ENCODE measurements at regions not wholly inside any gene's neighbourhood (a gene's known extent, or its start where the extent isn't known, plus 50 kb on each side); places are given as distances from the start of the nearest gene placed in this dataset.

- Mint-ChIP-seq H3K36me3 (no peaks in the 10 kb centered on the region), H3K9me3 (no peaks in the 10 kb centered on the region), H3K27ac (no peak overlapping the region), H3K27me3 (ENCODE audit: low read depth in 2 of 2) (peaks cover 15 to 26% of the 10 kb centered on the region in 2 donors), H3K4me3 (no peak overlapping the region), H3K4me1 (peaks cover 12 to 27% of the 10 kb centered on the region in 2 donors)
- ATAC-seq (no peak), DNase-seq (no peak)
- H3K4me3 ChIP-seq (ENCODE audit: low read length), result no peak overlapping the region
- H3K4me1 ChIP-seq (ENCODE audit: control insufficient read depth, insufficient read depth, low read length), result peaks cover 8% of the 10 kb centered on the region
- TF ChIP-seq CTCF (IDR thresholded peaks at IDR 0.05), result no peak
- H3K27me3 ChIP-seq (ENCODE audit: control insufficient read depth, insufficient read depth, low read length), result no peaks in the 10 kb centered on the region
- intact Hi-C loops (cut with micrococcal nuclease), result no loop called here
- WGBS (ENCODE audit: insufficient coverage), result 77% methylated on average over 2 of the region's 2 CpGs
- no peak overlapping the region for H3K27ac ChIP-seq (ENCODE audit: low read length)
- no peaks in the 10 kb centered on the region for H3K36me3 ChIP-seq (ENCODE audit: control insufficient read depth, insufficient read depth, low read length)
- no peaks in the 10 kb centered on the region for H3K9me3 ChIP-seq (ENCODE audit: control insufficient read depth, insufficient read depth, low read length)
Measured at GRCh38 chr11:123365955-123366354, 64.1 kb upstream of the GRAMD1B start.

DNA sequence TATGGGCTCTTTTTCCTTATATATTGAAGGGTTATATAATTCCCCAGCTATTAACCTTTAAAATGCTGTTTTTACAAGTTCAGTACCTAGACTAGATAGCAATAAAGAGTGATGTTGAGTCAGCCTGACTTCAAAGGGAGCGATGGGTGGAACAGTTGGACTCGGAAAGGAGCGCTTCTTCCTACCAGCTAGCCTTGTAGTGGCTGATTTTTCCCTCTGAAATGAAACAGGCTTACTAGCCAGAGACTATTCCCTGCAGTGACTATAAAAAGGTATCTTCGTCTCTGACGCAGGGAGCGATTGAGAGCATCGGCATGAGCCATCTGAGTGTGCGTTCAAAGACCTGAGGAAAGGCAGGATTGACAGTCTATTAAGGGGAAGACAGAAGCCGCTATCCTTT is 66.0 kb upstream of the GRAMD1B start:
- ATAC-seq (no peak), DNase-seq (no peak)
- WGBS (ENCODE audit: insufficient coverage), result 97% methylated on average over 9 of the region's 9 CpGs
- H3K27ac Mint-ChIP-seq, result no peak overlapping the region
- H3K36me3 ChIP-seq (ENCODE audit: control insufficient read depth, insufficient read depth, low read length), result no peaks in the 10 kb centered on the region
- peaks cover 2% of the 10 kb centered on the region for H3K27me3 ChIP-seq (ENCODE audit: control insufficient read depth, insufficient read depth, low read length)
- no peaks in the 10 kb centered on the region for H3K9me3 Mint-ChIP-seq
- H3K9me3 ChIP-seq (ENCODE audit: control insufficient read depth, insufficient read depth, low read length), result no peaks in the 10 kb centered on the region
- TF ChIP-seq CTCF (IDR thresholded peaks at IDR 0.05), result no peak
- H3K4me1 ChIP-seq (ENCODE audit: control insufficient read depth, insufficient read depth, low read length), result peaks cover 8% of the 10 kb centered on the region
- no peak overlapping the region for H3K4me3 Mint-ChIP-seq
- H3K27me3 Mint-ChIP-seq (ENCODE audit: low read depth in 2 of 2), result peaks cover 28 to 34% of the 10 kb centered on the region in 2 donors
- H3K27ac ChIP-seq (ENCODE audit: low read length), result no peak overlapping the region
- H3K4me1 Mint-ChIP-seq, result peaks cover 12 to 27% of the 10 kb centered on the region in 2 donors
- H3K4me3 ChIP-seq (ENCODE audit: low read length), result no peak overlapping the region
- intact Hi-C loops (cut with micrococcal nuclease), result no loop called here
- H3K36me3 Mint-ChIP-seq, result no peaks in the 10 kb centered on the region

DNA sequence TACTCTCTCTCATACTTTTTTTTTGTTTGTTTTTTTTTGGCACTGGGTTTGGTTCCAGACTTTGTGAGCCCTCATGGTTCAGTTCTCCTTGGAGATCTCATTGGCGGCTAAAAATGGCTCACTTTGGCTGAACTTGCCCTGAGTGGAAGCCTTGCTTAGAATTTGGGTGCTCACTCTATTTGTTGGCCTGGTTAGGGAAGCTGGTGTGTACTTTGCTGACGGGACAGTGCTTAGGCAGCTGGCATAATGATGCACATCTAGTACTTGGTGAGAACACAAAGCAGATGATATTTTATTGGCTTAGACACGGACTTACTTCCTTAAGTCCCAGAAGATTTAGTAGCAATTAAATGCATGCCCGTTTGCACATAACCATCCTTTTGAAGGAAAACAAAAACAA is 66.5 kb upstream of the GRAMD1B start:
- 76% methylated on average over 4 of the region's 4 CpGs for WGBS (ENCODE audit: insufficient coverage)
- TF ChIP-seq CTCF (IDR thresholded peaks at IDR 0.05), result no peak
- H3K27me3 Mint-ChIP-seq (ENCODE audit: low read depth in 2 of 2), result peaks cover 28 to 37% of the 10 kb centered on the region in 2 donors
- no peak overlapping the region for H3K27ac ChIP-seq (ENCODE audit: low read length)
- no peak overlapping the region for H3K27ac Mint-ChIP-seq
- H3K4me1 Mint-ChIP-seq, result peaks cover 12 to 27% of the 10 kb centered on the region in 2 donors
- H3K36me3 Mint-ChIP-seq, result no peaks in the 10 kb centered on the region
- no peaks in the 10 kb centered on the region for H3K36me3 ChIP-seq (ENCODE audit: control insufficient read depth, insufficient read depth, low read length)
- no peak overlapping the region for H3K4me3 ChIP-seq (ENCODE audit: low read length)
- DNase-seq (no peak), ATAC-seq (no peak)
- intact Hi-C loops (cut with micrococcal nuclease), result no loop called here
- H3K4me3 Mint-ChIP-seq, result no peak overlapping the region
- peaks cover 6% of the 10 kb centered on the region for H3K27me3 ChIP-seq (ENCODE audit: control insufficient read depth, insufficient read depth, low read length)
- H3K4me1 ChIP-seq (ENCODE audit: control insufficient read depth, insufficient read depth, low read length), result peaks cover 12% of the 10 kb centered on the region
- H3K9me3 Mint-ChIP-seq, result no peaks in the 10 kb centered on the region
- H3K9me3 ChIP-seq (ENCODE audit: control insufficient read depth, insufficient read depth, low read length), result no peaks in the 10 kb centered on the region

GRCh38 chr11:123362941-123363340 is 67.1 kb upstream of the GRAMD1B start:
- Histone ChIP-seq H3K4me3 (ENCODE audit: low read length) (no peak overlapping the region), H3K9me3 (ENCODE audit: control insufficient read depth, insufficient read depth, low read length) (no peaks in the 10 kb centered on the region), H3K36me3 (ENCODE audit: control insufficient read depth, insufficient read depth, low read length) (no peaks in the 10 kb centered on the region), H3K27me3 (ENCODE audit: control insufficient read depth, insufficient read depth, low read length) (peaks cover 7% of the 10 kb centered on the region), H3K4me1 (ENCODE audit: control insufficient read depth, insufficient read depth, low read length) (peaks cover 18% of the 10 kb centered on the region), H3K27ac (ENCODE audit: low read length) (no peak overlapping the region)
- ATAC-seq, result no peak
- intact Hi-C loops (cut with micrococcal nuclease), result no loop called here
- Mint-ChIP-seq H3K9me3 (no peaks in the 10 kb centered on the region), H3K27ac (no peak overlapping the region), H3K36me3 (no peaks in the 10 kb centered on the region), H3K4me1 (peaks cover 15 to 31% of the 10 kb centered on the region in 2 donors), H3K27me3 (ENCODE audit: low read depth in 2 of 2) (peaks cover 31 to 40% of the 10 kb centered on the region in 2 donors), H3K4me3 (no peak overlapping the region)
- WGBS (ENCODE audit: insufficient coverage), result 25% methylated on average over 6 of the region's 9 CpGs
- no peak for DNase-seq
- no peak for TF ChIP-seq CTCF (IDR thresholded peaks at IDR 0.05)

All from natural killer cell (primary cell).